ENCODE measurements at regions not wholly inside any gene's neighbourhood (a gene's known extent, or its start where the extent isn't known, plus 50 kb on each side); places are given as distances from the start of the nearest gene placed in this dataset.
"Not testable (repeated sequence)": the region's sequence is repeated elsewhere in the genome, so short reads cannot be mapped to it uniquely, and the experiment has no call there.

GRCh38 chr16:52234626-52235025 is 312.3 kb downstream of the TOX3 start:
- DNase-seq, result no peak

DNA sequence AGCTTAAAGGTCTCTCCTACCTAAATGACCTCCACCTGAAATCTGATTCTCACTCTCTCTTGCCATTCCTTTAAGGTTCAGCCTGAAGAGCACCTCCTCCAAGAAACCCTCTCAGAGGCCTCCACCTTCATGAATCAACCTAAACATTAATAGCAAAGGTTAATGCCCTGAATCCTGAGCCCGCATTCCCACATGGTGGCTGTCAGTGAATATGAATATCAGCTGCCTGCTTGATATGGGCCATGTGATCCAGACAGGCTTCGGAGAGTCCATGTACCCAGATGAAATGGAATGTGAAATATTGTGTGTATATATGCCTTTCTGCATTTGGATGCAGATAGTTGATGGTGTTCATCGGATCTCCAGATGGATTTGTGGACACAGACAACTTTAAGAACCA is 317.5 kb downstream of the TOX3 start:
- no peak for DNase-seq

DNA sequence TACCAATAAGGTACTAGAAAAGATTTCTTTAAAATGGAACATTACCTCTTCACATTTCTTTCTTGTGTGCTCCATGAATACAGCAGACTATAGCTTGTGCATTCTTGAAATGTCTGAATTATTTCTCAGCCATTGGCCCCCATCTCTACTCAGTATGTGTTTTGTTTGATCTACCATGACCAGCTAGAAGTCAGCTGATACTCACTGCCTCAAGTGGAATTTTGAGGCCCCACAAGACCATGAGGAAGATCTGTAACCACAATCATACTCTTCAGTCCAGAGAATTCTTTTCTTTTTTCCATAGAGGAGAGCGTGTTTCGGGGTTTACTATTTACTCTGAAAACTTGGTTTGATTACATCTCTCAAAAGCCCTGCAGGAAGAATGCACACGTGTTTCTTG is 319.1 kb downstream of the TOX3 start:
- DNase-seq, result no peak

DNA sequence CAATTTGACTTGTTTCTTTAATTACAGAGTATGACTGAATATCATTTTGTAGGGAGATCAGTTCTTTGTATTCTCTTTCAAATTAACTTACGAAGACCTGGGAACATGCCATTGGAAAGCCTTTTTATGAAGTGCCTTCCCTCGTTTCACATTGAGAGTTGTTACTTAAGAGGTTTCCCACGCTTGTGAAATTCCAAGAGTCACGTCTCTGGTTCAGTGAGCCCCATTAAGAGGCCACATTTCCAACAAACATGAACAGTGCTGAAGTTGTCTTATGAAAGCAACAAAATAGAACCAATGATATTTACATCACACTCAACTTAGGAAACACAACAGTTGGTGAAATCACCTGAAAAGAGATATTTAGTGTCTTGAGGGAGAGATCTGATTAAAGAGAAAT is 334.1 kb downstream of the TOX3 start:
- no peak for DNase-seq

DNA sequence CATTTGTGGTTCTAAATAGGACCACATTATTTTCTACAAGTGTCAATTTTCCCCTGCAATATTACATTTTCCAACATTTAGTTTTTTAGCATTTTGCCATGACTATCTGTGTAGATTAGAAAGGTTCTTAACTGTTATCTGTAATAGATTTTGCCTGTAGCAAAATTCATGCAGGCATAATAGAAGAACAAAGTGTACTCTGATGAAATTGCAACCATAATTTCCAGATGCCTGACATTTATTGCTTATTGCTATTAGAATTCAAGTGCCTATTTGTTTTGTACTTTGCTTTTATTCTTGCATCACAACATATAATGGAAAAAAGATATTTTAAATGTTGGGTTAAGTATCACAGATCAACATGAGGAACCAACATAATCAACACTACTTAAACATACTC is 337.7 kb downstream of the TOX3 start:
- DNase-seq, result no peak

GRCh38 chr16:52203096-52203495 is 343.8 kb downstream of the TOX3 start:
- DNase-seq, result no peak

DNA sequence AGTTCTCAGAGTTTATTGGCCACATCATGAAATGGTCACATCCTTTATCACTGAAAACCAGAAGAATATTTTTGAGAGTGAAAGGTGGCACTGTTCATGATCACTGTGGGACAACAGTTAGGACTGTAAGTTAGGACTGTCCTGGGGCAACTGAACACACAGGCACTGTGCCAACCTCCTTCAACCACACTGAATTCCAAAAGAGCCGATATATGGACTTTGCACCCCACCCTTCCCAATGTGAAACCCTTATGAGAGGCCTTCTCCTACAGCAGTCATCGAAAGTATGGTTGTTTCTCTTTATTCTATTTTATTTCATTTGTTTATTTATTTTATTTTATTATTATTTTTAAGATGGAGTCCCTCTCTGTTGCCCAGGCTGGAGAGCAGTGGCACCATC is 353.5 kb downstream of the TOX3 start:
- DNase-seq, result no peak

GRCh38 chr16:52191531-52192134 is 355.3 kb downstream of the TOX3 start:
- DNase-seq, result peak; percentile 65

DNA sequence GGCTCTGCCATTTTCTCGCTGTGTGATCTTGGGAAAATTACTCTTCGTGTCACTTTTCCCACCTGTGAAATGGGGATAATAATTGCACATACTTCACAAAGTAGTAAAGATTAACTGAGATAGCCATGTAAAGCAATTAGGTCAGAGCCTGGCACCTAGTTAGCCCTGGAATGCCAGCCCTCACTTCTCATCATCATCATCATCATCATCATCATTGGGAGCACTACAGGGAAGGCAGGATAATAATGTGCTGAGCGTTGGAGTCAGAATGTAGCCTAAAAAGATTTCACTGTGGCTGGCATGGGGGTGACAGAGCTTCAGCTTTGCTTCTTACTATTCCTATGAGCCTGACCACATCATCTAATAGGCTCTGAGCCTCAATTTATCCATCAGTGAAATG is 362.6 kb downstream of the TOX3 start:
- no peak for DNase-seq

DNA sequence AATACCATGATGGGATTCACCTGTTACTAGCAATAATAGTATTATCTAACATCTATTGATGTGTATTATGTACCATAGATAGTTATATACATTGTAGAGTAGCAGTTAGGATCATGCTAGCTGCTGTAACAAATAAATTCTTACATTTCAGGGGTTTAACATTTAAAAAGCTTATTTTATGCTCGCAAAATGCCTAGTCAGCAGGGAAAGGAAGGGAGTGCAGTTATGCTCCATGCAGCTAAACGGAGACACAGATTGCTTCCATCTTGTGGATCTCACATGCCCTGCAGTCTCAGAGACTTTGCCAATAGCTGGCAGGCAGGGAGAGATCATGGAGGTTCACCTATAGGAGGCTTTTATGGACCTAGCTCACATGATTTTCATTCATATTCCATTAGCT is 364.1 kb downstream of the TOX3 start:
- DNase-seq, result no peak

DNA sequence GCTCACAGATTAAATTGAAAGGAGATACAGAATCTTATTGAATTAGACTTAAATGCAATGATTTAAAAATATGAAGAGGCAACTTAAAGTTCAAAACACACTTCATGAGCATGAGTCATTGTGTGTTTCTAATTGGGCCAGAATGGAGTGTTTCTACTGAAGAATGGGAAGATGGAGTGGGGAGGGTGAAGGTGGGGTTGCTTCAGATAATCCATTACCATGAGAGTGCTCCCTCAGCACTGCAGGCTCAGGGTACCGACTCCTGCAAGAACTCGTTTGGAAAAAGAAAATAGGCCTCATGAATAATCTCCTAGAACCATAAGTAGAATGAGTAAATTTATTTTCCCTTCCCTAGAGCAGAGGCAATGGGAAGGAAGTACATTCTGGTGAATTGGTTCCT is 372.8 kb downstream of the TOX3 start:
- DNase-seq, result no peak

DNA sequence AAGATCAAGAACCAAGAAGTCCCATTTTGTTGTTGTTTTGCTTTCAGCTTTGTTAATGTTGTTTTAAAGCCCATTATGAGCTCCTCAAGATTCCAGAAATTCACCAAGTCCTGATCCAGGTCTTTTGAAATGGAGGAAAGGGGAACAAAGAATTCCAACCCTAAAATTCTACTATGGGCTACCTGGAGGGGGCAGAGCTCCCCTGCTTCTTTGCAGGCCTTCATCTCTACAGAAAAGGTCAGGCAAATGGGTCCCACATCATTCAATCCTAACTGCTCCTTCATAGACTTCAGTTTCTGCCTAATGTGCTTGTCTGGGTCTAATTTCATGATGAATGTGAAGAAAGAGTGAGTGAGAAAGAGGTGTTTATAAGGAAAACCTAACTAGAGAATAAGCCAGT is 375.5 kb downstream of the TOX3 start:
- DNase-seq, result no peak

DNA sequence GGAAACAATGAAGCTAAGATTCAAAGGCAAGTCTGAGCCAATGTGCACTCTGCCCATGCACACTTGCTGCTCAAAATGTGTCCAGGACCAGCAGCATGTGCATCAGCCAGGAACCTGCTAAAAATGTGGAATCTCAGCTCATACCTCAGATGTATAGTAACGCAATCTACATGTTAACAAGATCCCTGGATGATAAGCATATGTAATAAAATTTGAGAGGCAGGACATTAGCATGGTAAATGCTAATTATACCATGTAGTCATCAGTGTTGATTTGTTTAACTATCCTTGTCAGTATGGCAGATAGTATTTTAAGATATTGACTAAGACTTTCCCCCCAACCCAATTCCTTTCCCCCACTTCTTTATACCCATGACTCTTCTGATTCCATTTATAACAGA is 379.6 kb downstream of the TOX3 start:
- no peak for DNase-seq

DNA sequence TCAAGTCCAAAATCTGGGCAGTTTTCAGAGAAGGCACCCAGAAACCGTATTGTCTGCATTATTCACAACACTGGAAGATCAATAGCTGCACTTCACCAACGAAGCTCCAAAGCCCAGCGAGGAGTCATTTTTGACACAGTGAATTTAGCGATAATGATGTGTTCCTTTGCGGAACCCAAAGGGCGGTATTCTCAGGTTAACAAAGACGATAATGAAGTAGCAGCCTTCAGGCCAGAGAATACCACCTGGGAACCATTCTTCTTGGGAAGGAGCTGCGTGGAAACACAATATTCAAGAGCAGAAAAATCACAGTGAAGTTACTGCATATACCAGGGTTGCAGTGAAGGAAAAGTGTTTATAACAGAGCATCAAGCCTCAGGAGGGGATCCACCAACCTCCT is 381.0 kb downstream of the TOX3 start:
- no peak for DNase-seq

GRCh38 chr16:52149003-52149402 is 397.9 kb downstream of the TOX3 start:
- no peak for DNase-seq

GRCh38 chr16:52141871-52142270 is 405.1 kb downstream of the TOX3 start:
- no peak for DNase-seq

- no peak for DNase-seq
These were observed 418.6 kb downstream of the TOX3 start for GRCh38 chr16:52128361-52128760.

GRCh38 chr16:52123842-52124241 is 423.1 kb downstream of the TOX3 start:
- no peak for DNase-seq

DNA sequence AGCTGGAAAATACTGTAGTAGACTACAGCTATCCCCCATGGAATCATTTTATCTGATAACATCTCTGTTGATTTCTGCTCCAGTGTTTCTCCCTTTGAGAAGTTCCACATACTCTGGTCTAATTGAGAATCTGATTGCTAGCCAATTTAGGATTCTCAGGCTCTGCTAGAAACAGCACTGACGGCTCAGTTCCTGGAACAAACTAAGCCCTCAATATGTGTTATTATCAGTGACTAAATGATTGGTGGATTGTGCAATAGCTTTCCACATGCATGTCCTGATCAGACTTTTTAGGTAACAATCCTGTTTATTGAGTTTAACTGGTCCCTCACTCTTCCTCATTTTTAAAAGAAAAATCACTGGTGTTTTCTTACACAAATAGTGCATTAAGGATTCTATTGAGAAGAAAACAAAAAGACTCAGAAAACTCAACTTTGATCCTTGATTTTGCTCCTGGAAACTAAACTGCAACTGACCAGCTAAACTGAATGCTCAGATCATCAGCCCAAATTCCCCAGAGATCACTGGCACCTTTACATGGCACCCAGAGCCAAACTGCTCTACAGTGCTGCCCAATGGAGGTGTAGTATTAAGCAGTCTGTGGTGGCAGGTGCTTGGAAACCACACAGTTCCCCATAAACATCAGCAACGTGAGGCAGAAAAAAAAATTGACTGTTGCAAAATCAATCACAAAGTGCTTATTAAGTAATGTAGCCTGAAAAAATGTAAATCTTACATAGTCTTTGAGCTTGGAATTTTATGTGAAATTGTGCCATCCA is 423.7 kb downstream of the TOX3 start:
- no peak for DNase-seq

- DNase-seq, result no peak
These were observed 429.8 kb downstream of the TOX3 start for GRCh38 chr16:52117171-52117570.

DNA sequence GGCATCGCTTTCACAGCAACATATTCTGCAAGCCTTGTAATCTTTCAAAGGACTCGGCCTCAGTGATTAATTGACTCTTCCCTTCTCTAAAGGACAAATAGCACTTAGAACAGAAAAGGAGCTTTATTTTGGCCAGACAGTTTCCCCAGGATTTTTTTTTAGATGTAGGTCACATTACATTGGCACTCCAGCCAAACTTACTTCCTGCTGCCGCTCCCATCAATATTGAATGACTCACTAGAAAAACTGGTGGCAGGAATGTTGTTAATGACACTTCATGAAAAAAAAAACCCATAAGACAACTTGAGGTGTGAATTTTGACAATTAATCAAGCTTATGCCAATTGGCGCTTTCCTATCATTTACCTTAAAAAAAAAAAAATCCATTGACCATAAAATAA is 432.6 kb downstream of the TOX3 start:
- no peak for DNase-seq

GRCh38 chr16:52113533-52114183 is 433.3 kb downstream of the TOX3 start:
- DNase-seq, result no peak

GRCh38 chr16:52104993-52105392 is 441.9 kb downstream of the TOX3 start:
- not testable (repeated sequence) for DNase-seq

- no peak for DNase-seq
These were observed 443.2 kb downstream of the TOX3 start for GRCh38 chr16:52103791-52104190.
